IMR-90 (cell line): ENCODE measurements at regions not wholly inside any gene's neighbourhood (a gene's known extent, or its start where the extent isn't known, plus 50 kb on each side); places are given as distances from the start of the nearest gene placed in this dataset.

Experiments
- ATAC-seq: fragments of 200-7000 bp; cut with Tn5 transposase; 2 replicates; pipeline ENCODE4 v1.9.1; 2020; ENCODE audit warnings: low read depth, mild to moderate bottlenecking, moderate library complexity
- BruUV-seq: library from RNA; stranded (reverse); fragments of 400-500 nt; replicated peaks from 2 replicates; lab custom pipeline; 2021; lab: Mats Ljungman, UMichigan
- CTCF ChIA-PET: fragments of 300-600 bp; formaldehyde crosslinking; extraction: SDS; loops from one replicate; lab custom pipeline; 2021; ENCODE audit warnings: antibody characterized with exemption; lab: Yijun Ruan, JAX
- POLR2A ChIA-PET: fragments of 300-600 bp; sonication (Branson Sonifier 250); formaldehyde crosslinking; loops from one replicate; lab custom pipeline; 2022; ENCODE audit warnings: antibody characterized with exemption; ENCODE audit not compliant: unreplicated experiment; lab: Charles Lee
- DNase-seq: peaks from one replicate; pipeline ENCODE4 v3.0.0; 2013
- H2AFZ ChIP-seq: replicated peaks from 2 replicates; pipeline ENCODE3; 2013; ENCODE audit warnings: low read length, mild to moderate bottlenecking; ENCODE audit not compliant: poor library complexity
- H2AK5ac ChIP-seq: 2 replicates; pipeline ENCODE4 v1.6.1; 2013; ENCODE audit warnings: low read depth, low read length, inconsistent platforms
- H2AK9ac ChIP-seq: replicated peaks from 2 replicates; pipeline ENCODE3; 2013; ENCODE audit warnings: mild to moderate bottlenecking, low read depth, low read length, moderate library complexity; ENCODE audit not compliant: poor library complexity
- H2BK120ac ChIP-seq: 2 replicates; pipeline ENCODE4 v1.6.1; 2013; ENCODE audit warnings: low read depth, low read length, inconsistent platforms
- H2BK15ac ChIP-seq: 3 replicates; pipeline ENCODE4 v1.6.1; 2013; ENCODE audit warnings: low read depth, low read length, inconsistent platforms
- H2BK20ac ChIP-seq: 2 replicates; pipeline ENCODE4 v1.6.1; 2013; ENCODE audit warnings: low read depth, mild to moderate bottlenecking, inconsistent platforms, low read length, moderate library complexity
- H2BK5ac ChIP-seq: 2 replicates; pipeline ENCODE4 v1.6.1; 2013; ENCODE audit warnings: mild to moderate bottlenecking, low read depth, low read length, inconsistent platforms; ENCODE audit not compliant: poor library complexity, severe bottlenecking
- H3K14ac ChIP-seq: replicated peaks from 2 replicates; pipeline ENCODE4 v1.6.1; 2013; ENCODE audit warnings: low read depth, low read length, inconsistent platforms
- H3K18ac ChIP-seq: 2 replicates; pipeline ENCODE4 v1.6.1; 2013; ENCODE audit warnings: low read depth, low read length, control low read depth
- H3K23ac ChIP-seq: 2 replicates; pipeline ENCODE4 v1.6.1; 2013; ENCODE audit warnings: low read depth, low read length, inconsistent platforms
- H3K27ac ChIP-seq: 2 replicates; pipeline ENCODE4 v1.5.1; 2013; ENCODE audit warnings: mild to moderate bottlenecking, control low read depth, low read length; ENCODE audit not compliant: insufficient read depth
- H3K27me3 ChIP-seq: 2 replicates; pipeline ENCODE4 v1.6.1; 2013; ENCODE audit warnings: low read length; ENCODE audit not compliant: control insufficient read depth, insufficient read depth
- H3K36me3 ChIP-seq: 2 replicates; pipeline ENCODE4 v1.6.1; 2013; ENCODE audit warnings: low read length, mixed read lengths; ENCODE audit not compliant: control insufficient read depth, insufficient read depth
- H3K4ac ChIP-seq: 2 replicates; pipeline ENCODE4 v1.6.1; 2013; ENCODE audit warnings: low read depth, low read length, inconsistent platforms
- H3K4me1 ChIP-seq: 2 replicates; pipeline ENCODE4 v1.6.1; 2013; ENCODE audit warnings: low read length, mixed read lengths; ENCODE audit not compliant: control insufficient read depth, insufficient read depth
- H3K4me2 ChIP-seq: 2 replicates; pipeline ENCODE4 v1.6.1; 2013; ENCODE audit warnings: low read depth, mild to moderate bottlenecking, control low read depth, low read length, moderate library complexity
- H3K4me3 ChIP-seq: 2 replicates; pipeline ENCODE4 v1.5.1; 2013; ENCODE audit warnings: low read depth, mild to moderate bottlenecking, control low read depth, low read length, moderate library complexity; ENCODE audit not compliant: insufficient read depth
- H3K56ac ChIP-seq: 2 replicates; pipeline ENCODE4 v1.6.1; 2013; ENCODE audit warnings: low read length, inconsistent platforms; ENCODE audit not compliant: insufficient read depth; ENCODE audit errors: extremely low read depth
- H3K79me1 ChIP-seq, 2 experiments: 2 replicates each; pipeline ENCODE4 v1.6.1; 2013; ENCODE audit warnings: low read length in 2 of 2, inconsistent platforms in 1 of 2, low read depth in 1 of 2
- H3K9ac ChIP-seq: 2 replicates; pipeline ENCODE4 v1.6.1; 2013; ENCODE audit warnings: low read depth, low read length, control low read depth
- H3K9me1 ChIP-seq: 2 replicates; pipeline ENCODE4 v1.6.1; 2013; ENCODE audit warnings: low read length, inconsistent platforms; ENCODE audit not compliant: insufficient read depth
- H3K9me3 ChIP-seq: 2 replicates; pipeline ENCODE4 v1.6.1; 2013; ENCODE audit warnings: low read length; ENCODE audit not compliant: control insufficient read depth, insufficient read depth
- H4K20me1 ChIP-seq: 2 replicates; pipeline ENCODE4 v1.6.1; 2013; ENCODE audit warnings: low read length, inconsistent platforms; ENCODE audit not compliant: insufficient read depth
- H4K5ac ChIP-seq: 2 replicates; pipeline ENCODE4 v1.6.1; 2013; ENCODE audit warnings: mild to moderate bottlenecking, low read depth, low read length, control low read depth
- H4K8ac ChIP-seq, 2 experiments: 2 replicates each; pipeline ENCODE4 v1.6.1; 2013; ENCODE audit warnings: low read depth in 2 of 2, low read length in 2 of 2, control low read depth in 1 of 2, inconsistent platforms in 1 of 2
- H4K91ac ChIP-seq: 2 replicates; pipeline ENCODE4 v1.6.1; 2013; ENCODE audit warnings: low read depth, low read length, inconsistent platforms; ENCODE audit not compliant: insufficient read depth
- BHLHE40 ChIP-seq: fragments of 150-350 bp; IDR thresholded peaks from 2 replicates; pipeline ENCODE4 v1.6.1; 2016; ENCODE audit warnings: mild to moderate bottlenecking, low read depth, low read length
- CEBPB ChIP-seq: IDR thresholded peaks from 2 replicates; pipeline ENCODE4 v1.6.1; 2012; ENCODE audit warnings: low read depth, low read length, improper control_type of control experiment
- CHD1 ChIP-seq: IDR thresholded peaks from 2 replicates; pipeline ENCODE4 v1.6.1; 2012; ENCODE audit warnings: low read depth, low read length, improper control_type of control experiment
- CTCF ChIP-seq: conservative IDR thresholded peaks from 2 replicates; pipeline ENCODE4 v1.5.1; 2012; ENCODE audit warnings: mild to moderate bottlenecking, low read depth, low read length, improper control_type of control experiment
- FOS ChIP-seq: fragments of 150-350 bp; IDR thresholded peaks from 2 replicates; pipeline ENCODE4 v1.6.1; 2016; ENCODE audit warnings: low read depth, low read length
- MAFK ChIP-seq: IDR thresholded peaks from 2 replicates; pipeline ENCODE4 v1.6.1; 2012; ENCODE audit warnings: low read depth, low read length, improper control_type of control experiment
- MAZ ChIP-seq: IDR thresholded peaks from 2 replicates; pipeline ENCODE4 v1.6.1; 2012; ENCODE audit warnings: low read depth, mild to moderate bottlenecking, low read length, improper control_type of control experiment, moderate library complexity, borderline replicate concordance
- MXI1 ChIP-seq: IDR thresholded peaks from 2 replicates; pipeline ENCODE4 v1.6.1; 2012; ENCODE audit warnings: low read depth, mild to moderate bottlenecking, low read length, moderate library complexity, borderline replicate concordance
- NFE2L2 ChIP-seq: fragments of 150-350 bp; IDR thresholded peaks from 2 replicates; pipeline ENCODE4 v1.6.1; 2016; ENCODE audit warnings: low read depth, mild to moderate bottlenecking, low read length
- POLR2A ChIP-seq: IDR thresholded peaks from 2 replicates; pipeline ENCODE4 v1.6.1; 2012; ENCODE audit warnings: mild to moderate bottlenecking, low read depth, low read length
- RAD21 ChIP-seq: IDR thresholded peaks from 2 replicates; pipeline ENCODE4 v1.6.1; 2012; ENCODE audit warnings: low read length, improper control_type of control experiment
- RCOR1 ChIP-seq: IDR thresholded peaks from 2 replicates; pipeline ENCODE4 v1.6.1; 2012; ENCODE audit warnings: mild to moderate bottlenecking, low read length, improper control_type of control experiment; ENCODE audit not compliant: insufficient replicate concordance
- RFX5 ChIP-seq: IDR thresholded peaks from 2 replicates; pipeline ENCODE4 v1.8.0; 2012; ENCODE audit warnings: low read depth, mild to moderate bottlenecking, low read length, moderate library complexity
- SMC3 ChIP-seq: fragments of 150-350 bp; IDR thresholded peaks from 2 replicates; pipeline ENCODE4 v1.6.1; 2016; ENCODE audit warnings: low read depth, mild to moderate bottlenecking, antibody characterized with exemption, low read length, moderate library complexity
- USF2 ChIP-seq: fragments of 150-350 bp; IDR thresholded peaks from 2 replicates; pipeline ENCODE4 v1.6.1; 2017; ENCODE audit warnings: mild to moderate bottlenecking, antibody characterized with exemption, low read length, low read depth
- WGBS, 2 experiments: methylation state at CpG; one replicate each; pipeline versions ENCODE4 v1.1.5 to v1.1.7; 2013; ENCODE audit warnings: missing lambda C conversion rate in 2 of 2; ENCODE audit not compliant: insufficient read length in 1 of 2; ENCODE audit errors: extremely low coverage in 2 of 2; 5-methylcytosine and 5-hydroxymethylcytosine counted together
- dilution Hi-C: fragments of 300-500 bp; cut with HindIII; formaldehyde crosslinking; loops from one replicate; pipeline ENCODE4 v1.14.3; 2018; ENCODE audit warnings: low sequenced_read_pairs; ENCODE audit not compliant: unreplicated experiment
- in situ Hi-C: fragments of 300-500 bp; cut with MboI; formaldehyde crosslinking; loops from 3 replicates; pipeline ENCODE4 v1.14.3; 2019; ENCODE audit warnings: low sequenced_read_pairs, inconsistent platforms, mixed read lengths
- intact Hi-C: fragments of 100-400 bp; cut with micrococcal nuclease; formaldehyde crosslinking; loops from 2 replicates; pipeline ENCODE4 v1.10.0; 2022

GRCh38 chr3:21859124-21860081 is 108.4 kb upstream of the ZNF385D start (continued):
- TF ChIP-seq POLR2A = no peak

- Histone ChIP-seq H3K9ac (no peak overlapping the region), H4K91ac (no peak overlapping the region), H3K23ac (no peak overlapping the region), H3K9me1 (no peaks in the 10 kb centered on the region), H3K4me3 (no peak overlapping the region), H3K18ac (no peak overlapping the region), H2BK20ac (no peak overlapping the region), H3K27me3 (no peaks in the 10 kb centered on the region), H3K56ac (no peak overlapping the region), H3K14ac (no peak overlapping the region), H3K4me2 (no peak overlapping the region), H4K20me1 (no peaks in the 10 kb centered on the region), H3K4ac (no peak overlapping the region), H2AK5ac (no peak overlapping the region), H3K9me3 (no peaks in the 10 kb centered on the region), H4K5ac (no peak overlapping the region), H2BK5ac (no peak overlapping the region), H3K36me3 (no peaks in the 10 kb centered on the region), H3K27ac (no peak overlapping the region), H4K8ac (no peak overlapping the region), H2AFZ (no peak overlapping the region), H2AK9ac (no peak overlapping the region), H2BK15ac (no peak overlapping the region), H3K4me1 (no peaks in the 10 kb centered on the region), H3K79me1 (no peaks in the 10 kb centered on the region), H2BK120ac (no peak overlapping the region)
- BruUV-seq = no TSS peak
- in situ Hi-C loops = no loop called here
- ATAC-seq (no peak), DNase-seq (no peak)
- POLR2A ChIA-PET = no interaction called here
- intact Hi-C loops = no loop called here
- CTCF ChIA-PET = no interaction called here
- no CpG with 5 or more reads among the region's 1 CpG for WGBS, 2 experiments
- dilution Hi-C loops = no loop called here
- TF ChIP-seq FOS (no peak), MXI1 (no peak), POLR2A (no peak), CTCF (no peak), RCOR1 (no peak), SMC3 (no peak), RFX5 (no peak), USF2 (no peak), RAD21 (no peak), CEBPB (no peak), MAZ (no peak), MAFK (no peak), BHLHE40 (no peak), CHD1 (no peak), NFE2L2 (no peak)
Measured at GRCh38 chr3:21860082-21860475, 109.1 kb upstream of the ZNF385D start.
